HG02870 (cell line): ENCODE measurements at regions not wholly inside any gene's neighbourhood (a gene's known extent, or its start where the extent isn't known, plus 50 kb on each side); places are given as distances from the start of the nearest gene placed in this dataset.

ENCODE experiments used
- ATAC-seq: cut with Tn5 transposase; IDR thresholded peaks from one replicate; pipeline ENCODE4 v1.9.1; 2021; ENCODE audit warnings: mild to moderate bottlenecking, moderate library complexity; ENCODE audit not compliant: unreplicated experiment

DNA sequence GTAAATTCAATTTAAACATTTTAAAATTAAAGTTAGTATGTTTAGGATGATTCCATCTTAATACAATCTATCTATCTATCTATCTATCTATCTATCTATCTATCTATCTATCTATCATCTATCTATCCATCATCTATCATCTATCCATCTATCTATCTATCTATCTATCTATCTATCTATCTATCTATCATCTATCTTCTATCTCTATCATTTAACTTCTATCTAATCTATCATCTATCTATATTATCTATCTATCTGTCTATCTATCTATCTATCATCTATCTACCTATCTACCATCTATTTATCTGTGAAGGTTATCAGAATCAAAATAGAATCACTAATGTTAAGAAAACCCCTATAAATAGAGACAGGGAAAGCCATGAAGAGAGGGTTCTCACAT lies 78.3 kb downstream of the RAMP3 start:
- ATAC-seq, result no peak

DNA sequence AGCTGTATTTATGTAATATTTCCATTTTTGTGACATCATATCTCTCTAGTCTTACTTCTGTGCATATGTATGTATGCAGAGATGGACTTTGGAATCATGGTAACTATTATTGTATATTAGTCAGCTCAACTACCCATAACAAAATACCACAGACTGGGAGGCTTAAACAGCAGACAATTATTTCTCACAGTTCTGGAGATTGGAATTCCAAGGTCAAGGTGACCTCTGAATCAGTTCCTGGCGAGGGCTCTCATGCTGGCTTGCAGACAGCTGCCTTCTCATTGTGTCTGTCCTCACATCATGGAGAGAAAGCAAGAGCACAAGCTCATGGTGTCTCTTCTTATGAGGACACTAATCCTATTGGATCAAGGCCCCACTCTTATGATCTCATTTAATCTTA lies 79.1 kb downstream of the RAMP3 start:
- no peak for ATAC-seq

DNA sequence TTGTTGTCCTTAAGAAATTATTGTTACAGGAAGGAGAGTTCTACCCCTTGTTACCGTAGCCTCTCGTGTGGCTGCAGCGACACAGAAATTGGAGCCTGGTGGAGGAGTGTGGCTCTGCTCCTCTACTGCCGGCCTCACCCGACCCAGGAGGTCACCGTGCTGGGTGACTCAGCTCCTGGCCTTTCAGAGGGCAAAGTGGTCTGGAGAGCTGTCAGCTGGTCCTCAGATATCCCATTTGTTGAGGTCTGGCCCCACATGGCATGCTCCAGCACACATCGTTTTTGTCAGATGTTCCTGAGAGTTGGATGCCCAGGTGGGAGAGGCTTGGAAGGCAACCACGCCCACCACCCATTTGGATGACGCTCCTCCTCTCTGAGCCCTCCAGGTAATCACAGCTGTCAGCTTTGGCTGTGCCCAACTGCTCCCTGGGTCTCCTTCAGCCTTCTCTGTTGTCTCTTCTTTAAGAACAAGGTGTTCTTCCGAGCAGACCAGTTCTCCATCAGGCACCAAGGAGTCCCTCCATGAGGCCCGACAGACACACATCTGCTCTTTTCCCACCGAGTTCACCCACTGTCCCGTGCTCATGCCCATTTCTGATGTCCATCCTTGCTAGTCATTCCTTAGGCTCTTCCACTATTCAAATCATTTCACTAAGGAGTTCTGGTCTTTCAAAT lies 80.3 kb downstream of the RAMP3 start:
- no peak for ATAC-seq

DNA sequence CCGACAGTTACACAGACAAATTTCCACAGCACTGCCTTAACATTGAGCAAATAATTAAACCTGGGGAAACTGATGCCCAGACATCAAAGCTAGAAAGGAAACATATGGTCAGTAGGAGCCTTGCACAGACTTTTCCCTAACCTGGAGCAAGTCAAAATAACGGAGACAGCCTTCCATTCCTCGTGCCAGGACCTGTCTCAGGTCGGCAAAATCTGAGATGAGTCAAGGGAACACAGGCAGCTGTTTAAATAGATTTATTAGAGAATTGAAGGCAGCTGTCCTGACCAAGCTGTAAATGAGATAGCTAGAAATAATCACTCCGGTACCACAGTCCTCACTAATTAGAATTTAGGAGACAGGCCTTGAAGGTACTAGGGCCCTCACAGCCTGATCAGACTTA lies 81.2 kb downstream of the RAMP3 start:
- no peak for ATAC-seq

DNA sequence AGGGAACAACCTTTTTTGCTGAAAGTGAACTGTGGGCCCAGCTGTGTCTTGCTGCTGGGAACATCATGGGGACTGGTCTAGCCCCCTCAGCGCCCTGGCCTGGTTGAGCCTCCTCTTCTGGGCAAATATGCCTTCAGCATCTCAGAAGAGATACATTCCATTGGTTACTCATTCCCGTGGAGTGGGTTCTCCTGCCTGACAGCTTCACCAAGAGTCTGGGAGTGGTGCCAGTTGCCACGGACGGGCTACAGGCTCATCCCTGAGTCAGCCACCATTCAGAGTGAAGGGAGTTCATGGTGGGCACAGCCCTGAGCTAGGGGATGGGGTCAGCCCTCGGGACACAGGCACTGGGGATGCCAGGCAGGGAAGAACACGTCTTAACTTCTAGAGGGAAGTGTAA lies 81.9 kb downstream of the RAMP3 start:
- ATAC-seq, result no peak

DNA sequence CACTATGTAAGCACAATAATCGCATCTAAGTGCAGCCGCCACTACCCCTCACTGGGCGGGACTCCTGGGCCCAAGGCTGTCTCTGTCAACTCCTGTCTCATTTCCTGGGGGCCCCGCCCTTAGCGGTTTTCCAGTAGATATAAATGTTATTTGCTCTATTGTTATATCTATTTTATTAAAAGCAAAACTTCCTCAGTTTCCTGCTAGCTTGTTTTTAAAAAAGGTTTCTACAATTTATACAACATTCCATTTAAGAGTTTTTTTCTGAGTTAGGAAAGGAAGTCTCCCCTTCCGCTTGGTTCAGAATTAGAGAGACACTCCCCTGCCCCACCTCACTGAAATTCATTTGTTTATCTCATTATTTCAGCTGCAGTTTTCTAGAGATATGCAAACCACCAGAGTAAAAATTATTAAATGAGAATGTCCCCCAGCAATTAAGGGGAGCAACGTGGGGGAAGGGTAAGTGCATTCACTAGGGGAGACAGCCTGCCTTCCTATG lies 82.7 kb downstream of the RAMP3 start:
- no peak for ATAC-seq

DNA sequence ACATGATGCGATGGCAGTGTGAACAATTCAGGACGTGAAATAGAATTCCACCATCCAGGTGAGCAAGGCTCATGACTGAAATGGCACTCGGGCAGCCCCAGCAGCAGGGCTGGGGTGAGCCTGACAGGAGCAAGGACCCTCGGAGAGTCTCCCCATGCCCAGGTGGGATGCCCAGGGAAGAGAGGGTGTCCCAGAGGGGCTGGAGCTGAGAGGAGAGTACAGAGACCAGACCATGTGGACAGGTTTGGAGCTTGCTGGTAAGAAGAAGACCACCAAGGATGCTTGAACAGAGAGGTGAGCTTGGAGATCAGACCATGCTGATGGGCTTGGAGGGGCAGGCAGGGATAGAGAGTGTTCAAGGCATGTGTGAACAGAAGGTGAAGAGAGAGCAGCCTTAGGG lies 83.3 kb downstream of the RAMP3 start:
- no peak for ATAC-seq

DNA sequence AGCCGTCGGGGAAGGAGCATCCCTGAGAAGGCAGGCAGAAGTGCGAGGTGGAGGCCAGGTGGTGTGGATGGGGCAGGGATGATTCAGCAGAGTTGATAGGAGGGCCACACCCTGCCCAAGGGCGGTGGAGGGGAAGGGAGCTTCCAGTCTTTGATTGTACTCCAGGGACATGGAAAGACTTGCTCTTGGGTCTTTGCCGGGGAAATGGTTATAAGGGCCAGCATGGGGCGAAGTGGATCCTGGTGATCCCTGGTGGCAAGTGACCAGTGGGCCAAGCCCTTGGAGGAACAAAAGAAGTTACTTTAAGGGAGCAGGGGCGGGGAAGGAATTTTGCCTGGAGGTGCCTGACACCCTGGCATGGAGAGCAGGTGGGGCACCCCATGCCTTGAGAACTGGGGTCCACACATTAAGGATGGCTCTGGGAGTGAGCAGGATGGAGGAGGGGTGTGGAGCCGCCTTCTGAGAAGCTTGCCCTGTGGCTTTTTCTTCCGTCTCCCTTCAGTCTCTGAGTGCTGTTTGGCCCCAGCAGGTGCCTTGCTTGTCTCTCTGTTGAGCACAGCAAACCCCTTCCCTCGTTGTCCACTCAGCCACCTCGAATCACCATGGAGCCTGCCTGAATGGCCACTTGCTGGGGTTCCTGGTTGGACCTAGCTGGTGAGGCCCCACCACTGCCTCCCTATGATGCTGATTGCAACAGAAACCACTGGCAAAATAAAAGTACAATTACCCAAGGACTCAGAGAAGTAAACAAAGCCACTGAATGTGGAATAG lies 83.9 kb downstream of the RAMP3 start:
- ATAC-seq, result no peak

DNA sequence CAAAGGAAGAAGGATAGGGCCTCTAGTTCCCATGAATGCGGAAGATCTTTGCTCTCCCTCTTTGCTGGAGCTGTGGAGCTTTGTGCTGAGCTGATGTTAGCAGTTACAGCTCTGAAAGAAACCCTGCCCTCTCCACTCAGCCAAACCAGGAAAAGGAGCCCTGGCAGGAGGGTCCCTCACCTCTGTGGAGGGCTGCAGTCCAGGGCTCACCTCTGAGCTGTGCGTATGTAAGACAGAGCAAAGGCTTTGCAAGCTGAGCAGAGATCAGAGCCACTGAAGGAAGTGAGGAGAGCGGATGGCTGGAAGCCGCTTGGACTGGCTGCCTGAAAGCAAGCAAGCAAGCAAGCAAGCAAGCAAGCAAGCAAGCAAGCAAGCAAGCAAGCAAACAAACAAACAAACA lies 84.7 kb downstream of the RAMP3 start:
- no peak for ATAC-seq

DNA sequence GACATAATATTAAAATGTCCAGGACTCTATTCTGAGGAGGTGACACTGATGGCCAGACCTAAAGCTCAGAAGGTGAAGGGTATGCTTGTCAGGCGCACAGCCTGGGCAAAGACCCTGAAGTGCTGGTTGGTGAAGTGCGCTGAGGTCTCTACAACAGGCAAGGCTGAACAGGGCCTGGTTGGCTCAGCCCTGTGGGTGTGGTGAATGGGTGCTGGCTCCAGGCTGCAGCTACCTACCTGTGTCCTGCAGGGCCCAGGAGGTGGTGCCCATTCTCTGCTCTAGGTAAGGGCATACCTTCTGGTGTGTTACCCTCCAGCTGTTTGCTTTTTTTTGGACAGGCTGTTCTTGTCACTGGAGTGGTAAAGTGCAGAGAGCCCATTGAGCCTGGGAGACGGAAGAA lies 85.1 kb downstream of the RAMP3 start:
- ATAC-seq, result no peak

DNA sequence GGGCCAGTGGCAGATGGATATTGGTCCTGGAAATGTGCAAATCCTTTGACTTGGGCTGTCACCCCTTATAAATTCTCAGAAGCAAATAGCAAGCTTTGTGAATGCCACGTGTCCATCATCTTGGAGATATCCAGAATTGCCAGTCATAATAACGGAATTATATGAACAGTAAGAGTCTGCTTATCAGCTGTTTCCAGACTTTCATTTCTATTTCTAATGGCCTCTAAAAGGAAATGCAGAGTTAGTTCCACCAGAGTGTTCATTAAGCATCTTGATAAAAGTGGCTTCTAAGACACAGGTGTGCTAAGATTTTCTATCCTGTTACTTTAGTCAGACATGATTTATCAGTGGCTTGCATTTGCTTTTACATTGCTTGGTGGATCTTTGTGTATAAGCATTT lies 87.4 kb downstream of the RAMP3 start:
- ATAC-seq, result no peak

DNA sequence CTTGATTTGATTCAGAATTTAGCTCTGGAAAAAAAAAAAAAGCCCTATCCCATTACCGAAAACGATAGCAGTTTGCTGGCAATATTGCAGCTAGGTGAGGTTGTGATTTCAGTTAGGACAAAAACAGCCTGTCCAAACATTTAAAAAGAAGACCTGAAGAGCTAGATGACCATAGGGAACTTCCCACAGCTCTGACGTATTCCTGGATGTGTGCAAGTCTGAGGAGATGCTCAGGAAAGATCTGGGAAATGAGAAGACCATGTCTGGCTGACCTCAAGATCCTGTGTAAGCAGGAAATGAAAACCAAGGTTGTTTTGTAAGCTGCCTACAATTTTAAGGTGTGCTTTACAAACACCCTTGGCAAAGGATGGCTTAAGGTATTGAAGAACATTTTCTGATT lies 88.7 kb downstream of the RAMP3 start:
- ATAC-seq, result no peak

DNA sequence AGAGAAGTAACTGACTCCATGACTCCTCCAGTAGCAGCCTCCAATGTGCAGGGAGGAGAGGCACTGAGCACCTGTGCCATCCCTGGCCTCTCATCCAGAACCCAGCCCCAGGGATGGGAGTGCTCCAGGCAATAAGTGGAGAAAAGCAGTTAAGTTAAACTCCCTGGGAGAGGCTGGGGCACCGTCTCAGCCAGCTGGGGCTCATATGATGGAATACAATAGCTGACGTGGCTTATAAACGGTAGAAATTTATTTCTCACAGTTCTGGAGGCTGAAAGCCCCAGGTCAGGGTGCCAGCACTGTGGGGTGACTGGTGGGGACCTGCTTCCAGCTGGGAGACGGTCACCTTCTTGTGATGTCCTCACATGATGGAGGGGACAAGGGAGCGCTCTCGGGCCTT lies 94.7 kb downstream of the RAMP3 start:
- no peak for ATAC-seq

DNA sequence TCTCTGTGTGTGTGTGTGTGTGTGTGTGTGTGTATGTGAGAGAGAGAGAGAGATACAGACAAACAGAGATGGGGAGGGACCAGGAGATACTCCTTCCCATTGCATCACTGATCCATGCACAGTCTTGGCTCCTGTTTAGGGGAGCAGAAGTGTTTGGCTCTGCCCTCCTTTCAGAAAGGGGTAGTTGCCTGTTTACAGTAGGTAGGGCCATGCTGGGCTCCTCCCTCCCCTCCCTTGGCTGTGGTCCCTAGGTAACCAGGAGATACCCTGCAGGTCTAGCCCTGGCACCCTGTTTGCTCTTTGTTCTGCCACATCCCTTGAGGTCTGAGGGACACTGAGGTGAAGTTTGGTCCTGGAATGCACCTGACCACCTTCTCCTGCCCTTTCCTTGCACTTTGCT lies 95.3 kb downstream of the RAMP3 start:
- no peak for ATAC-seq

DNA sequence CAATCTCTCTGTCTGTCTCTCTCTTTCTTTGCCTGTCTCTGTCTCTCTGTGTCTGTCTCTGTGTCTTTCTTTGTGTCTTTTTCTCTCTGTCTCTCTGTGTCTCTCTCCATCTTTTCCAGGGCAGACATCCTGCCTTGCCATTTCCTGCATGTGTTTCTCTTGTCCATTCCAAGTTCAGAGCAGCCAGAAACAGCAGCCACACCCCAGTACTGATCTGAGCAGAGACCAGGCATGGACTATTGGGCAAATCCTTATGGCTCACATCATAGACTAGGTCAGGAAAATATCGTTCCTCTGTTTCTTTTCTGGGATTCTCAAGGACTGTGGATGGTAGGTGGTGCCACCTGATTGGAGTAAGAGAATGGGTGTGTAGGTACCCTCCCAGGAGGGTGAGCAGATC lies 95.8 kb downstream of the RAMP3 start:
- ATAC-seq, result no peak

DNA sequence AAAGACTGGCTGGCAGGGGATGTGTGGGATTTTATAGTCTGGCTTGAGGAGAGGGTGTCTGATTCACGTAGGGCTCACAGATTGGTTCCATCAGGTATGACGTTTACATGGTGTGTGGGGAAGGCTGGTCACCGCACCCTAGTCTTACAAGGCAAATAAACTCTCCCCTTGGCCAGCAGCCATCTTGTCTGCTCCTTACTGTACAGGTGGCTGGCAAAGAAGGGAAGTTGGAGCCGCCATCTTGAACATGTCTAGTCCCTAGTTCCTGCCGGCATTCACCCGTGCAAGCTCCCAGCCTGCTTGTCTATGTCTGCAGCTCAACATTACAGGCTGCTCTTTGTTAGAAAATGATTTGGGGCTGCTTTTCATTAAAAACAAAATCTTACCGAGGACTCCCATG lies 97.6 kb downstream of the RAMP3 start:
- ATAC-seq, result no peak

DNA sequence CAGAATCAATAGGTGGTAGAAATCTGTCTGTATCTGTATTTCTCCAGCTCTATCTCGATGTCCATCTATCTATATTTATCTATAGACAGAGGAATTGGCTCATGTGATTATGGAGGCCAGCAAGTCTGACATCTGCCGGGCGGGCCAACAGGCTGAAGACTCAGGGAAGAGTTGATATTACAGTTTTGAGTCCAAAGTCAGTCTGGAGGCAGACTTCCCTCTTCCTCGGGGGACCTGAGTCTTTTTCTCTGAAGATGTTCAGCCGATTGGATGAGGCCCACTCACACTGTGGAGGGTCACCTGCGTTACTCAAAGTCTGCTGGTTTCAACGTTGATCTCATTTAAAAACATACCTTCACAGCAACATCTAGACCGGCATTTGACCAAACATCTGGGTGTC lies 98.7 kb downstream of the RAMP3 start:
- no peak for ATAC-seq

DNA sequence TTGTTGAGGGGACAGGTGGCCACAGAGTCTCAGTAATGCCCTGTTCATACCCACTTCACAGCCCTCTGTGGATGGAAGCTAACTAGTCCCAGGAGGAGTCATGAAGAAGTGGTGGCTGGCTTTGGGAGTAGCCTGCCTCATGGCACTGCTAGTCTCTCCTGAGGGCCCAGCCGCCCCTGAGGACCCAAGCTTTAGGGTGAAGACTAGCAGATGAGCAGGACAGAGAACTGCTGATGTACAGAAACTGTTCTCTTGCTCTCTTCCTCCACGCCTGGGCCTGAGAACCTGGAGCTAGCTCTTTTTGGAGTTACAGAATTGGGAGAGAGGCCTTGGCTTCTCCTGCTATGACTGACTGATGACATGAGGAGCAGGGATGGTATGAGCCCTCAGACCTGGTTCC lies 99.2 kb downstream of the RAMP3 start:
- ATAC-seq, result no peak

DNA sequence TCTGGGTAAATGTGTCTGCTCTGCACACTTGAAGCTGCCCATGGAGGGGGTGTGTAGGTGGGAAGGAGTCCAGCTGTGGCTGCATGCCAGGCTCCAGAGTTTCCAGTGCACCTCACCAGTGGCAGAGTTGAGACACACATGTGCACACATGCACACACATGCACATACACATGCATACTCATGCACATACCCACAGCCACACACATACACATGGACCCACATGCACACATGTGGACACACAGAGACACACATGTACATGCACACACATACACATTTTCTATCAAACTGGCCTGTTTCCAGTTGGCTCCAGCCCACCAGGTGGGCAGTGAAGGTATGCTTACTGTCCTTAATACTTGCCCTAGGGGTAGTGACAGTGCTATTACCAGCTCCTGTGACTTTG lies 99.7 kb downstream of the RAMP3 start:
- no peak for ATAC-seq

DNA sequence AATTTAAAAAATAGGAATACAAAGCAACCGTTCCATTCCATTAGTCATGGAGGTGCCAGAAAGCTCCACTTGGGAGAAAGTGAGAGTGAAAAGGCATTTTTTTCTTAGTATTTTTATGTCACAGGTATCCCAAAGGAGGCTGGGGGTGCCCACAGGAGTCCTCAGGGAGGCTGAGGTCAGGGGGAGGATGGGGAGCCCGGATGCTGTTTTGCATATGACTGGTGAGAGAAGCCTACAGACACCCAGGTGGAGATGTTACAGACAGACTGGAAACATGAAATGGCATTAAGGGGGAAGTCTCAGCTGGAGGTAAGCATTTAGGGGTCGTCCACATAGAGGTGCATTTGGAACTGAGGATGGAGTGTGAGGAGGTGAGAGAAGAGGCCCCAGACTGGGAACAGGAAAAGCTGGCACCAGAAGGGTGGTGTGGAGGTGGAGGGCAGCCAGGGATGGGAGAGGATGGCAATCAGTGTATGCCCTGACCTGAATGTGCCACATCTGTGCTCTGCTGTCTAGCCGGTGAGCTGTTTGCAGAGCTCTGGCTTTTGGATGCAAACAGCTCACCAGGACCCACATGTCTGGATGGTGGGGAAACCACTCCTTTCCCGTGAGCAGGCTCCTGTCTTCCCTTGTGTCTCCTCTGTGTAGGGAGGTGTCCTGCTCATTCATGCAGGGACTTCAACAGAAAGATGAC lies 101.1 kb downstream of the RAMP3 start:
- no peak for ATAC-seq

DNA sequence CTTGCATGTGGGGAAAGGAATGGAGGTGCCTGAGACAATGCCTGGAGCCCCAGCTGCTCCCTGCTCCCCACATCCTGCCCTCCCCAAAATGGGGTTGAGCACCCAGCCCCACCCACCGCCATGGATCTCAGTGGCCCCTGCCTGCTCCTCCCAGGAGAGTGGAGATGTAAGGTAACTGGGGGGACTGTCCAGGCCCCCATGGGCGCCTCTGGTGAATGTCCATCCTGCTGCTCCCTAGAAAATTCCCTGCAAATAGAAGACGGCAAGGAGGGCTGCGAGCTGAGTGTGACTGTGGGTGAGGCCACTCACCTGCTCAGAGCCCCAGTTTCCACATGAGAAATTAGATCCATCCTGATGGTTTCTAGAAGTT lies 101.6 kb downstream of the RAMP3 start:
- ATAC-seq, result no peak

DNA sequence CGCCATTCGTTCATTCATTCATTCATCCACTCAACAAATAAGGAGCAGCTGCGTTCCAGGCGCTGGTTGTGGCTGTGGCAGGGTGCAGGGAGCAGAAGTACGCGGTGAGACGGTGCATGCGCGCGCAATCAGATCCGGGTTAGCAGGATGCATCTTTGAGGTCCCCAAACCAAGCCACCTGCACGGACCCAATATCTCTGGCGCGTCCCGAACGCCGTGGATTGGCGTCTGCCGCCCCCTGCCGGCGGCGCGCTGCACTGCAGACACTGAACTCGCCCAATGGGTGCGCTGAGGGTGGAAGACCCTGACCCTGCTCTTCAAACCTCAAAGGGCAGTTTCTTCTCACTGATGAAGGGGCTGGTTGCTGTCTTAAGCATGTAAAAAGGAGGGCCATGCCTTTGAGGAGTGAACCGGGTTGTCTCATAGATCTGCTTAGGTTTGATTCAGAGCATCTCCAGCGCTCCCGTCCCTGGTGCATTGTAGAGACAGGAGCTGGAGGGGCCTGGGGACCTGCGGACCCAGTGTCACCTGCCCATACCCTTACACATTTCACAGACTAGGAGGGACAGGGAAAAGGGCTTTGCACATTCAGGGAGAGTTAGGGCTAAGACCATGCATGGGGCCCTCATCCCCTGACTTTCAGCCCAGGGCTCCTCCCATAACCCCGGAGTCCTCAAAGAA lies 102.5 kb downstream of the RAMP3 start:
- no peak for ATAC-seq
